Small intestine (tissue), 7 donors: ENCODE measurements at regions not wholly inside any gene's neighbourhood (a gene's known extent, or its start where the extent isn't known, plus 50 kb on each side); places are given as distances from the start of the nearest gene placed in this dataset.

Experiments
- DNase-seq, 2 donors: peaks; one replicate each; pipeline versions ENCODE4 v3.0.0 to v3.0.0-alpha.2; 2013
- FAIRE-seq: peaks from 2 replicates; lab custom pipeline; 2012; peaks lifted over from hg19 to GRCh38; lab: Jason Lieb, UNC
- H3K27ac ChIP-seq, 3 donors: one replicate each; pipeline ENCODE4 v1.5.1; 2013; ENCODE audit warnings: low read length in 2 of 3, mild to moderate bottlenecking in 2 of 3, control low read depth in 1 of 3, inconsistent platforms in 1 of 3, low read depth in 1 of 3, moderate library complexity in 1 of 3
- H3K27me3 ChIP-seq, 3 donors: one replicate each; pipeline ENCODE4 v1.6.1; 2013; ENCODE audit warnings: low read length in 3 of 3, inconsistent platforms in 1 of 3; ENCODE audit not compliant: control insufficient read depth in 3 of 3, insufficient read depth in 3 of 3
- H3K36me3 ChIP-seq, 3 donors: one replicate each; pipeline ENCODE4 v1.6.1; 2013; ENCODE audit warnings: low read length in 3 of 3, inconsistent platforms in 1 of 3, low read depth in 1 of 3, mild to moderate bottlenecking in 1 of 3, moderate library complexity in 1 of 3; ENCODE audit not compliant: control insufficient read depth in 3 of 3, insufficient read depth in 2 of 3
- H3K4me1 ChIP-seq, 3 donors: one replicate each; pipeline ENCODE4 v1.6.1; 2013; ENCODE audit warnings: low read length in 2 of 3, inconsistent platforms in 1 of 3, low read depth in 1 of 3, mild to moderate bottlenecking in 1 of 3, moderate library complexity in 1 of 3; ENCODE audit not compliant: control insufficient read depth in 3 of 3, insufficient read depth in 2 of 3
- H3K4me3 ChIP-seq, 3 donors: one replicate each; pipeline ENCODE4 v1.5.1; 2013; ENCODE audit warnings: low read length in 3 of 3, control low read depth in 1 of 3, inconsistent platforms in 1 of 3, low read depth in 1 of 3, mild to moderate bottlenecking in 1 of 3, moderate library complexity in 1 of 3
- H3K9me3 ChIP-seq, 2 donors: one replicate each; pipeline ENCODE4 v1.6.1; 2013; ENCODE audit warnings: low read depth in 1 of 2, low read length in 1 of 2; ENCODE audit not compliant: control insufficient read depth in 2 of 2, insufficient read depth in 1 of 2
- WGBS, 3 donors: extraction: QIAGEN DNeasy Blood & Tissue Kit; methylation state at CpG; one replicate each; pipeline ENCODE4 v1.1.7; 2013; 5-methylcytosine and 5-hydroxymethylcytosine counted together
- donor health status: healthy with polysubstance abuse.
- donor health status: control.
- donor health status: control.
- donor health status: Bipolar disorder and iron deficiency.
- donor health status: healthy.

DNA sequence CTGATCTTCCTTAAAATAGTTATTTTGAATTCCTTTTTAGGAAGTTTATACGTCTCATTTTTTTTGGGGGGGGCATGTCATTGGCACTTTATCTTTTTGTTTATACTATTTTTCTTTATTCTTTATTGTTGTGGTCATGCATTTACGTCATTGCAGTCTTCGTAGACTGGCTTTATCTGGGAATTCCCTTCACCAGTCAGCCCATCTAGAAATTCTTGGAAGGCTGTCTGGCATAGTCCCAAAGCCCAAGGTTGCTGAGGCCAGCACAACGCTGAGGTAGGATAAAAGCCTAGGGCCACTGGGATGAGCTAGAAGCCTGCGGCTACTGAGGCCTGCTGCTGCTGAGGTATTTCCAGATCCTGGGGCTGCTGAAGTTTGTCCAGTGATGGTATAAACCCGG lies 121.5 kb downstream of the ISOC1 start:
- Histone ChIP-seq H3K27me3 (no peaks in the 10 kb centered on the region), H3K4me1 (no peaks in the 10 kb centered on the region), H3K9me3 (peaks cover 1 to 7% of the 10 kb centered on the region in 2 donors), H3K27ac (no peak overlapping the region), H3K4me3 (no peak overlapping the region), H3K36me3 (no peaks in the 10 kb centered on the region)
- no peak for FAIRE-seq
- DNase-seq: no peak
- 89 to 91% (median 89%) methylated on average over 6 of the region's 6 CpGs for WGBS, 3 donors

- FAIRE-seq (no peak), DNase-seq (no peak)
- H3K4me3 ChIP-seq: no peak overlapping the region
- H3K27ac ChIP-seq: no peak overlapping the region
- H3K9me3 ChIP-seq: peaks cover 1 to 7% of the 10 kb centered on the region in 2 donors
- no peaks in the 10 kb centered on the region for H3K4me1 ChIP-seq
- no peaks in the 10 kb centered on the region for H3K27me3 ChIP-seq
- no peaks in the 10 kb centered on the region for H3K36me3 ChIP-seq
- WGBS, 3 donors: 87 to 91% (median 90%) methylated on average over 3 of the region's 3 CpGs
Measured at GRCh38 chr5:129217179-129217578, 122.6 kb downstream of the ISOC1 start.

DNA sequence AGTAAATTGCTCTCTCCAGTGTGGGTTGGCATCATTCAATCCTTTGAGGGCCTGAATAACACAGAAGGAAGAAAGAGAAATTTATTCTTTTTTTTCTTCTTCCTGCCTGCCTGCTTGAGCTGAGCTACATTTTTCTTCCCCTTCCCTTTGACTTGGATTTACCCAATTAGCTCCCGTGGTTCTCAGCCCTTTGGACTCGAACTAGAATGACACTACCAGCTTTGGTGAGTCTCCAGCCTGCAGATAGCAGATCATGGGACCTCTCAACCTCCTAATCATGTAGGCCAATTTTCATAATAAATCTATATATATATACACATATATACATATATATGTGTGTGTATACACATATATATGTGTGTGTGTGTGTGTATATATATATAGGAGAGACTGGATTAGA lies 128.6 kb downstream of the ISOC1 start:
- Histone ChIP-seq H3K9me3 (no peaks in the 10 kb centered on the region), H3K36me3 (no peaks in the 10 kb centered on the region), H3K27ac (no peak overlapping the region), H3K27me3 (no peaks in the 10 kb centered on the region), H3K4me1 (no peaks in the 10 kb centered on the region), H3K4me3 (no peak overlapping the region)
- no peak for FAIRE-seq
- 25 to 59% (median 32%) methylated on average over 2 of the region's 2 CpGs for WGBS, 3 donors
- no peak for DNase-seq

DNA sequence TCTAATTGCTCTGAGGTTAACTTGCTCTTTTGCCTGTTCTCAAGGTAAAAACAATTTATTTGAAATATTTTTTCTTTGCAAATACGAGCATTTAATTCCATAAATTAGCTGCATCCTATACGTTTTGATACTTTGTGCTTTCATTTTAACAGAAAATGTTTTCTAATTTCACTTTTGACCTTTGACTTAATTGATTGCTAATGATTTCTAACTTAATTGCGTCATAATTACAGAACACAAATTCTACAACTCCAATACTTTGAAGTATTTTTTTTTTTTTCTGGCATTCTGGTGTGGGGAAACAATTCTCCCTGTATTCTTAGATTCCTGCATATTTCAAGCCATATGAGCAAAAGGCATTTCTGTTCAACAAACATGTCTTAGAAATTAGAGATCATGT lies 134.0 kb downstream of the ISOC1 start:
- no peak overlapping the region for H3K4me3 ChIP-seq
- H3K4me1 ChIP-seq: no peaks in the 10 kb centered on the region
- 51 to 69% (median 62%) methylated on average over 3 of the region's 3 CpGs for WGBS, 3 donors
- no peak for FAIRE-seq
- no peak overlapping the region for H3K27ac ChIP-seq
- H3K27me3 ChIP-seq: no peaks in the 10 kb centered on the region
- H3K36me3 ChIP-seq: no peaks in the 10 kb centered on the region
- no peaks in the 10 kb centered on the region for H3K9me3 ChIP-seq
- DNase-seq: no peak

- 28 to 58% (median 40%) methylated on average over 2 of the region's 2 CpGs for whole genome bisulfite sequencing, 3 donors
- Histone ChIP-seq H3K4me3 (no peak overlapping the region), H3K27ac (no peak overlapping the region), H3K9me3 (no peaks in the 10 kb centered on the region), H3K4me1 (no peaks in the 10 kb centered on the region), H3K27me3 (no peaks in the 10 kb centered on the region), H3K36me3 (no peaks in the 10 kb centered on the region)
- DNase-seq (no peak), FAIRE-seq (no peak)
Measured at GRCh38 chr5:129241755-129242154, 147.2 kb downstream of the ISOC1 start.

DNA sequence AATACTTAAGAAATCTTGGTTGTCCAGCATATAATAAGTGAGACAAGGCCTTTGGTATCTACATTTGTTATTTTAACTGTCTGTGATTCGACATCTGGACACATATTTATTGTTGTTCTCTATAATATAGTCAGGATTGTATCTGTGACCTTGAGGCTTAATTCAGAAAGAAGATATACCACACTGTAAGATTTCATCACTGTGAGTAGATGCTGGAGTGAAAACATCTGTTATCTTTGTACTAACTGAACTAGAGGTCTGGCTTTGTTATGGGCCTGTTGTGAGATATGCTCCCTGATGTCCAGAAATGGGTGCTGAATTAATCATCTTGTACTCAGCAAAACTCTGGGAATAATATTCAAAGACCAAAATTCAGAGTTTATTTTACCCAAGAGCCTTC lies 148.5 kb downstream of the ISOC1 start:
- FAIRE-seq (no peak), DNase-seq (no peak)
- H3K27me3 ChIP-seq: no peaks in the 10 kb centered on the region
- H3K27ac ChIP-seq: no peak overlapping the region
- 15 to 42% (median 41%) methylated on average over 1 of the region's 1 CpG for WGBS, 3 donors
- no peak overlapping the region for H3K4me3 ChIP-seq
- no peaks in the 10 kb centered on the region for H3K36me3 ChIP-seq
- no peaks in the 10 kb centered on the region for H3K4me1 ChIP-seq
- H3K9me3 ChIP-seq: no peaks in the 10 kb centered on the region

- Histone ChIP-seq H3K9me3 (no peaks in the 10 kb centered on the region), H3K27ac (no peak overlapping the region), H3K36me3 (no peaks in the 10 kb centered on the region), H3K4me3 (no peak overlapping the region), H3K4me1 (no peaks in the 10 kb centered on the region), H3K27me3 (no peaks in the 10 kb centered on the region)
- 92 to 100% (median 97%) methylated on average over 1 of the region's 1 CpG for WGBS, 3 donors
- no peak for DNase-seq
- no peak for FAIRE-seq
Measured at GRCh38 chr5:129244478-129244877, 149.9 kb downstream of the ISOC1 start.

DNA sequence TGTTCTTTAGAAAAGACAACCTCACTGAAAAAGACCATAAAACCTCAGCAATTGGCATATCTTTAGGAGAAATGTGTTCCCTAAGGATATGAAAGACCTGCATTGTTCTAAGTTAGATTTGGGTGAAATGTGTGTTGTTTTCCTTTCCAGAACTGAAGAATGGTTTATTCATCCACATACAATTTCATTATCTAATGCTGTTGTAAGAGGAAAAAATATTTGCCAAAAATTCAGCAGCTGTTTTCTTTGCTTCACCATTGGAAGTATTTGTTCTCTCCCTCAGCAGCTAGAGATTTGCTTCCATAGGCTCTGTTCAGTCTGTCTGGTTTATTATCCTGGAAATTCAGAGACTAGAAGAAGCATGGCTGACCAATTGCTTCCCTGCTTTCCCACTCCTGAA lies 150.9 kb downstream of the ISOC1 start:
- no peak for FAIRE-seq
- Histone ChIP-seq H3K27ac (no peak overlapping the region), H3K36me3 (no peaks in the 10 kb centered on the region), H3K9me3 (no peaks in the 10 kb centered on the region), H3K4me3 (no peak overlapping the region), H3K27me3 (no peaks in the 10 kb centered on the region), H3K4me1 (no peaks in the 10 kb centered on the region)
- no peak for DNase-seq

- no peak overlapping the region for H3K4me3 ChIP-seq
- no peaks in the 10 kb centered on the region for H3K9me3 ChIP-seq
- no peaks in the 10 kb centered on the region for H3K36me3 ChIP-seq
- no peaks in the 10 kb centered on the region for H3K4me1 ChIP-seq
- DNase-seq (no peak), FAIRE-seq (no peak)
- WGBS, 3 donors: 52 to 64% (median 59%) methylated on average over 3 of the region's 3 CpGs
- no peak overlapping the region for H3K27ac ChIP-seq
- H3K27me3 ChIP-seq: no peaks in the 10 kb centered on the region
Measured at GRCh38 chr5:129246088-129246487, 151.5 kb downstream of the ISOC1 start.
